H1 (cell line): ENCODE measurements at regions not wholly inside any gene's neighbourhood (a gene's known extent, or its start where the extent isn't known, plus 50 kb on each side); places are given as distances from the start of the nearest gene placed in this dataset.

Experiments used
- CHD7 ChIP-seq: fragments of 300-600 bp; sonication (generic); IDR thresholded peaks from 2 replicates; pipeline ENCODE4 v1.7.1; 2012; ENCODE audit warnings: low read length, moderate library complexity, mild to moderate bottlenecking, inconsistent platforms; ENCODE audit not compliant: insufficient replicate concordance
- FOSL1 ChIP-seq: IDR thresholded peaks from 2 replicates; pipeline ENCODE4 v1.6.1; 2011; ENCODE audit warnings: mild to moderate bottlenecking, low read depth, low read length, moderate library complexity; ENCODE audit not compliant: insufficient read depth
- POU5F1 ChIP-seq: IDR thresholded peaks from 2 replicates; pipeline ENCODE4 v1.6.1; 2011; ENCODE audit warnings: low read depth, mild to moderate bottlenecking, low read length, moderate library complexity
- SP2 ChIP-seq: IDR thresholded peaks from 2 replicates; pipeline ENCODE4 v1.6.1; 2012; ENCODE audit warnings: mild to moderate bottlenecking, low read length, inconsistent platforms
- TAF1 ChIP-seq: IDR thresholded peaks from 2 replicates; pipeline ENCODE4 v1.6.1; 2011; ENCODE audit warnings: mild to moderate bottlenecking, low read depth, low read length
- TBP ChIP-seq: IDR thresholded peaks from 2 replicates; pipeline ENCODE4 v1.6.1; 2011; ENCODE audit warnings: low read depth, low read length, improper control_type of control experiment

GRCh38 chr10:35274498-35275060 is 61.7 kb upstream of the CCNY start (continued):
- TF ChIP-seq POU5F1 (no peak), CHD7 (no peak), TAF1 (no peak), SP2 (no peak), FOSL1 (no peak), TBP (no peak)
